GM12891 (cell line): ENCODE measurements at regions not wholly inside any gene's neighbourhood (a gene's known extent, or its start where the extent isn't known, plus 50 kb on each side); places are given as distances from the start of the nearest gene placed in this dataset.

ENCODE experiments used
- POLR2A ChIP-seq: IDR thresholded peaks from 2 replicates; pipeline ENCODE4 v1.6.1; 2011; ENCODE audit warnings: low read depth, low read length, control low read depth
- POLR2AphosphoS5 ChIP-seq: IDR thresholded peaks from 2 replicates; pipeline ENCODE4 v1.6.1; 2011; ENCODE audit warnings: low read depth, low read length, control low read depth
- TAF1 ChIP-seq: IDR thresholded peaks from 2 replicates; pipeline ENCODE4 v1.6.1; 2011; ENCODE audit warnings: low read depth, low read length, control low read depth

DNA sequence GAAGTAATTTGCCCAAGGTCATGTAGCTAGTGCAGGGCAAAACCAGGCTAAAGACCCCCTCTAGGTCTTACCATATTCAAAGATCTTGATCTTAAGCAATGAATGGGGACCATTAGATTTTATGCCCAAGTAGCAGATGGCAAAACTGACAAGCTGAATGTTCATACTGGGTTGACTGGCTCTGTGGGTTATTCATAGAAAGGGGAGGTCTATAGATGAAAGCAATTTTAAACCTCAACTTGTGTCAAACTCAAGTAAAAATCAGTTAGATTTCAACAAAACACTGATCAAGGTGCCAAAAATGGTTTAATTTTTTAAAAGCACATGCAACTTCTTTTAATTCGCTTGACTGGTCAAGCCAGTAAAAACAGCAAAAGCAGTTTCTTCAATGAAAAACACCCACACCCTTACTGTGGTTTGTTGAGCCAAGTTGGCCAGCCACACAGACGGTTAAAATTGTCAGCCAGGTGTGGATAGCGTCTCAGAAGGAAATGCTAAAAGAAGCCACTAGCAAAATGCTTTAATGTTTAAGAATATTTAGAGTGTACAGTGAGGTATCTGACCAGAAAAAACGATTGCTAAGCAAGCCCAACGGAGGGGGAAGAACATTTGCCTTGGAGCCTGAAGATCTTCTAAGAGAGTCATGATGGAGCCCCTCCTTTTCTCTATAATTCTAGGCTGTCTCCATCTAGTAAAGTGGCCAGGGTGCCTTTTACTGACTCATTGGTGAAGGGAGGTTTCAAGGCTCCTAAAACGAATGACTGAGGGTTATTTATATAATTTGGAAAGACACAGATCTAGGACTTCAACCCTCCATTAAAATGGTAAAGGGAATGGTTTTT is 539.6 kb upstream of the CLINT1 start:
- TF ChIP-seq TAF1 = no peak
- TF ChIP-seq POLR2A = no peak
- TF ChIP-seq POLR2AphosphoS5 = no peak
